ENCODE measurements at regions not wholly inside any gene's neighbourhood (a gene's known extent, or its start where the extent isn't known, plus 50 kb on each side); places are given as distances from the start of the nearest gene placed in this dataset.
"Not testable (repeated sequence)": the region's sequence is repeated elsewhere in the genome, so short reads cannot be mapped to it uniquely, and the experiment has no call there.

- DNase-seq, result no peak
- no peak for ATAC-seq
- intact Hi-C loops (cut with micrococcal nuclease), result no loop called here
Measured at GRCh38 chr4:30962939-30963338, 242.8 kb downstream of the PCDH7 start.

GRCh38 chr4:30968926-30969325 lies 248.8 kb downstream of the PCDH7 start:
- no peak for ATAC-seq
- intact Hi-C loops (cut with micrococcal nuclease), result no loop called here
- DNase-seq, result no peak

DNA sequence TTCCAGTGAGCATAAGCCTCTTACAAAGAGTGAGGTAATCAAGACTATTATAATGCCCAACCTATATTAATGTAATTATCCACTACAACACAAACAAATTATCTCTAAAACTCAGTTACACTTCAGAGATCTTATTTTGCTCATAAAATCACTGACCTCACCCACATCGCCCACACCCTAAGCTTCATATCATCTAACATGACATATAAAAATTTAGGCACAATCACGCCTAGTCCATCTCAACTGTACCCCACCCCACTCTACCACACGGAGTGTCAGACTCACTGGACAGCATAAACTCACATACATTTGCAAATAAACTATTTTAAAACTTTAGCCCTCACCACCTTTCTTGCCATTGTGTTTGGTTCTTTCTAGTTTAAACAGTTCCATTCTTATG lies 252.4 kb downstream of the PCDH7 start:
- ATAC-seq (no peak), DNase-seq (no peak)
- intact Hi-C loops (cut with micrococcal nuclease), result no loop called here

DNA sequence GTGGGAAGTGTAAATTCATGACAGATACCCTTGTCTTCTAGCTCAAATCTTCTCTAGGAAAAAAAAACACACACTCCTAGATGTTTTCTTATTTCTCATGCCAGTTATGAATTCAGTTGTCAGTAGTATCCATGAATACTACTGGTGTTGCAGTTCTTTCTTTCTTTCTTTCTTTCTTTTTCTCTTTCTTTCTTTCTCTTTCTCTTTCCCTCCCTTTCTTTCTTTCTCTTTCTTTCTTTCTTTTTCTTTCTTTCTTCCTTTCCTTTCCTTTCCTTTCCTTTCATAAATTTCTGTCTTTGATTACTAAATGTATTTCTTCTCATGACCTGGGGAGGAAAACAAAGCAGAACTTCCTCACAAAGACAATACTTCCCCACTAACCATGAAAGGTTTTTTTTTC lies 253.8 kb downstream of the PCDH7 start:
- DNase-seq (no peak), ATAC-seq (no peak)
- intact Hi-C loops (cut with micrococcal nuclease), result no loop called here

DNA sequence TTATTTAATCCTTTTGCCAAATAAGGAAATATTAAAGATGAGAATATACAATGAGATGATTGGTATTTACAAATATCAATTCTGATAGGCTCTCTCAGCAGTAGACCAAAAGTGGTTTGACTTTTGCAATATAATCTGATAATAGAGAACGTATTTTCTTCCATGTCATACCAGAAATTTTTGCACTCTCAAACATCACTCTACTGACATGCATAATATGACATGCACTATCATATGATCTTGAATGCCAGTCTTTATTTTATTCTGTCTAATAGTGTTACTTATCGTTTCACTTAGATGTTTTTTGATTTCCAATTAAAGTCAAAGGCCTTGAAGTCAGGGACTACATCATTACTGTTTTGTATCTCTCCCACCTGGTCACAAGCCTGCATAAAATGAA lies 259.2 kb downstream of the PCDH7 start:
- ATAC-seq (no peak), DNase-seq (no peak)
- intact Hi-C loops (cut with micrococcal nuclease), result no loop called here

DNA sequence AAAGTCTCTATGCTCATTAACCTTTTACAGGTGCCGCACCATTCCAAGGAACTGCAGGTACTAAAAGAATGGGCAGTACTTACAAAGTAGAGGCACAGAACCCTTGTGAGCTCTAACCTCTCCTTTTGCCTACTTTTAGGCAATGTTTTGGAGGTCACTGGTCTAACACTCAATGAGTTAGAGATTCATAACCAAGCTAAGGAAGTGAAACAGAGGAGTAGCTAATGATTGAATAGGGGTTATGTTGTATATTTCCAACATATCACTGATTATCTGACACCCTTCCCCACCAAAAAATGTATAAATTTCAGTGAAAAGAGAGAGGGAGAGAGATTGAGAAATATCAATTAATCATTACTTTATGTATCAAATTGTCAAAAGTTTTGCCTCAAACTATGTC lies 269.3 kb downstream of the PCDH7 start:
- intact Hi-C loops (cut with micrococcal nuclease), result no loop called here
- ATAC-seq (no peak), DNase-seq (no peak)

GRCh38 chr4:30996841-30997240 lies 276.7 kb downstream of the PCDH7 start:
- no peak for ATAC-seq
- intact Hi-C loops (cut with micrococcal nuclease), result no loop called here
- no peak for DNase-seq

DNA sequence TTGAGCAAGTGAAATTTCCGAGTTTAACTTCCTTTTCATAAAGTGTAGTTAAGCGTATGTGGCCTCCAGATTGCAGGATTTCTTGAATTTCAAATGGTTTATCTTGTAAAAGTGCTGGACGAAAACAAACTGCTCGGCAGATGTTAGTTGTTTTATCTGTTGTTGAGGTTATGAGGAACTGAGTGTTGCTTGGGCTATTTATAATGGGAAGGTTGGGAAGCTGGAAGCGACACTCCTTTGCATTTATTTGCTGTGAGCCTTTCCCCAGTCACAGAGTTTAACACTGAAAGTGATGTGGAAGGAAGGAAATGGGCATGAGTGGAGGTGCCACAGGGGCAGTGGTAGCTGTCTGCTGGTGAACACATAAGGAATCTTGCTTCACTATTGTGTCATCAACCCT lies 284.9 kb downstream of the PCDH7 start:
- ATAC-seq (peak; percentile 52), DNase-seq (no peak)
- intact Hi-C loops (cut with micrococcal nuclease), result no loop called here

DNA sequence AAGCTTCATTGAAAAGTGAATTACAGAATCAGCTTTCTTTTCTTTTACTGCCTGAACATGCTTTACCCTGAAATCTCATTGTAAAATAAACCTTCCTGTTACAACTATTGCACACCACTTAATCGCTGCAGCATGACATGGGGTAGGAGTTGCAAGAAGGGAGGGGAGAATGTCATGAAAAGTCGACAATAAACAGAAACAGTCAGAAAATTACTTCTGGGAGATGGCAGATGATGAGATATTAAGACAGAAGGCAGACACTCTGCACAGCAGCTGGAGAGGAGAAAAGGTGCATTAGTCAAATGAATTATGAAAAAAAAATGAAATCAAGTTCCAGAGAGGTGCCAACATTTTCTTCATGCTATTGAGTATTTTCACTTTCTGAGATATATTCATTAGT lies 287.7 kb downstream of the PCDH7 start:
- no peak for ATAC-seq
- intact Hi-C loops (cut with micrococcal nuclease), result no loop called here
- no peak for DNase-seq

- intact Hi-C loops (cut with micrococcal nuclease), result no loop called here
- no peak for DNase-seq
- ATAC-seq, result no peak
Measured at GRCh38 chr4:31009926-31010325, 289.8 kb downstream of the PCDH7 start.

GRCh38 chr4:31015123-31015522 lies 295.0 kb downstream of the PCDH7 start:
- no peak for DNase-seq
- intact Hi-C loops (cut with micrococcal nuclease), result no loop called here
- no peak for ATAC-seq

DNA sequence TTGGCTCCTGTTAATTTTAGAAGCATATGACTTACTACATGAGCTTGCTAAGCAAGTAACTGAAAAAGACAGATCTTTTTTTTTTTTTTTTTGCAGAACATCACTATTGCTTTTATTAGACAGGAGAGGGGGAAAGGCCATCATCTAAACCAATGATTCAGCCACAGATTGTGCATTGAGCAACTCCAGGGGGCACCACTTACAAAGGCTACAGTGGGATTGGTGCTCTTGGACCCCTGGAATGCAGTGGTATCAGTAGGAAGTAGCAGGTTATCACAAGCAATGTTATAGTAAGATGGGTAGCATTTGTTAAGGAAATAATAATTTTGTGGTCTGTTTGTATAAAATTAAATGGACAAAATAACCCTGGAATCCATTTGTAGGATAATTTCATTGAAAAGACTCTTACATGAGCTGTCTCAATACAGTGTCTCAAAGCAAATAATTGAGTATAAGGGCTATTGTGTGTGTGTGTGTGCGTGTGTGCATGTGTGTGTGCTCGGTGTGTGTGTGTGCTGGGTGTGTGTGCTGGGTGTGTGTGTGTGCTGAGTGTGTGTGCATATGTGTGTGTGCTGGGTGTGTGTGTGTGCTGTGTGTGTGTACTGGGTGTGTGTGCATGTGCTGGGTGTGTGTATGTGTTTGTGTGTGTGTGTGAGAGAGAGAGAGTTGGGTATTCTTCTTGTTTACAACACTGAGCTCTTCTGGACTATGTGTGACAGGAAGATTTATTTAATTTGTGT lies 296.3 kb downstream of the PCDH7 start:
- ATAC-seq (no peak), DNase-seq (no peak)
- intact Hi-C loops (cut with micrococcal nuclease), result no loop called here

- DNase-seq (no peak), ATAC-seq (peak; percentile 12)
- intact Hi-C loops (cut with micrococcal nuclease), result no loop called here
Measured at GRCh38 chr4:31020363-31020762, 300.2 kb downstream of the PCDH7 start.

DNA sequence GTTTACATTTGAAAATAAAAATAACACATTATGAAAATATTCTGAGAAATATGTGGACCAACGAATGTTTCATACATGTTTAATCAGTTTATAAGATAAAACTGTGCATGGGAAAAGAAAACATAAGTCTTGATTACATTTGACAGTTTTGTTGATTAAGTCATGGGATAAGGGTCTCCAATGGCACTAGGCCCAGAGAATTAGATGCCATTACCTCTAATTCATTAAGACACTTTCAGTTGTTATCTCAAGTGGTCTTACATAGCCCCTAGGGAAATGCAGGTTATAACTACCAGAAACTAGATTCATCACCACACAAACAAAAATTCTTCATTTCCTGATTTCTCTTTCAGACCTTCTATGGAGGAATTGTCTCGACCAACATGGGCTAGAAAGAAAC lies 300.8 kb downstream of the PCDH7 start:
- DNase-seq (no peak), ATAC-seq (no peak)
- intact Hi-C loops (cut with micrococcal nuclease), result no loop called here

DNA sequence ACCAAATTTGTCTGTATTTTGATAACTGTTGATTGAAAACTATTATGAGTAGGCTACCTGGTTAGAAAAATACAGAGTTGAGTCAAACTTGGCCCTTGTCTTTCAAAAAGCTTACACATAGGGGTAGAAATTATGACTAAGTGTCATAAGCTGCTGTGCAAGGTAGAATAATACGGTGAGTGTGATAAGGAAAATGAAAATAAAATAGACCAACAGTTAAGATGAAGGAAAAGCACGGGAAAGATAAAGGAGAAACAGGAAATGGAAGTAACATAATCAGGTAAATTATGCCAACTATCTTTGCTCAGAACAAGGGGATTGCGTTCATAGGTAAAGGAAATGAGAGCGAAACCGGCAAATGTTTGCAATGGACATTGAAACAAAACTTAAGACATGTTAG lies 302.5 kb downstream of the PCDH7 start:
- peak; percentile 17 for ATAC-seq
- intact Hi-C loops (cut with micrococcal nuclease), result no loop called here
- no peak for DNase-seq

DNA sequence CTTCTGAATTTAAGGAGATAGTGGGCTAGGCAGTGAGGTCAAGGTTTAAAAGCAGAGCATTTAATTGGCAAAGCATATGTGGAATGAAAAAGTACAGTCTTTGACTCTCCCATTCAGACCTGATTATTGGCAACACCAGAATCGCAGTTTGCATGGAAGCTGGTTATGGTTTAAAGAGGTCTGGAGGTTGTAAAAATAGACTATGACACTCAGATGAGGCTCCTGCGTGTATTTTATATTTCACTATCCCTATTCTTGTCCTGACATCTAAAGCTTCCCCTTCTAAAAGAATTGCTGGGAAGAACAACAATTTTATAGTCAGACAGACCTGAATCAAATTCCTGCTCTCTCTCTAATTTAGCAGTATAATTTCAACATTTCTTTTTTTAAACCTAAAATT lies 302.9 kb downstream of the PCDH7 start:
- intact Hi-C loops (cut with micrococcal nuclease), result no loop called here
- DNase-seq (no peak), ATAC-seq (peak; percentile 88)

- peak; percentile 50 for ATAC-seq
- intact Hi-C loops (cut with micrococcal nuclease), result no loop called here
- no peak for DNase-seq
Measured at GRCh38 chr4:31023742-31024141, 303.6 kb downstream of the PCDH7 start.

DNA sequence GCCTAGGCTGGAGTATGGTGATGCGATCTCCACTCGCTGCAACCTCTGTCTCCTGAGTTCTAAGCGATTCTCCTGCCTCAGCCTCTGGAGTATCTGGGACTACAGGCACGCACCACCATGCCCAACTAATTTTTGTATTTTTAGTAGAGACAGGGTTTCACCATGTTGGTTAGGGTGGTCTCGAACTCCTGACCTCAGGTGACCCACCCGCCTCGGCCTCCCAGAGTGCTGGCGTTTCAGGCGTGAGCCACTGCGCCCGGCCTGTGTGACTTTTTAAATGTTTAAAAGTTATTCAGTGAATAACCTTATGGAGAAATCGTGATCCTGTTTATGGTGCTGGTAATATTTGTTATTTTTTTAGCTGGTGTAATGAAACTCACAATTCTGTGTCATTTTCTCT lies 304.6 kb downstream of the PCDH7 start:
- DNase-seq; ATAC-seq; intact Hi-C loops (cut with micrococcal nuclease): not testable (repeated sequence)

DNA sequence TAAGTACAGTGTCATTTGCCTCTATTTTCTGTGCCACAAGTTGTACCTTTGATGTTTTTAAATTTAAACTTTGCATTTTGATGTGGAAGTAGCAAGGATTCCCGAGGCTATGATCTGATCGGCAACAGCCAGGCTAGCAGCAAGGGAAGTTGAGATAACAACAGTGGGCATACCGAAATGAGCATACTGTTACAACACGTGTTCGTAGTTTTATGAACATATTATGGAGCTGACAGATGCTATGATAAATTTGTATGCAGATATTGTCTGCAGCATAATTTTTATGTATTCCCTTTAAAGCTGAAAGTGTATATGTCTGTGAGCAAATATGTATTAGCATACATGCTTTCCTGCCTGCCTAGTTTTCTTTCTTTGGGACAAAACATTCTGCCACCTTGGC lies 306.1 kb downstream of the PCDH7 start:
- intact Hi-C loops (cut with micrococcal nuclease), result no loop called here
- DNase-seq, result no peak
- ATAC-seq, result no peak

GRCh38 chr4:31034550-31034949 lies 314.4 kb downstream of the PCDH7 start:
- intact Hi-C loops (cut with micrococcal nuclease), result no loop called here
- ATAC-seq, result no peak
- no peak for DNase-seq

GRCh38 chr4:31035761-31036160 lies 315.6 kb downstream of the PCDH7 start:
- ATAC-seq, result no peak
- intact Hi-C loops (cut with micrococcal nuclease), result no loop called here
- no peak for DNase-seq

GRCh38 chr4:31037703-31038102 lies 317.5 kb downstream of the PCDH7 start:
- intact Hi-C loops (cut with micrococcal nuclease), result no loop called here
- ATAC-seq (no peak), DNase-seq (no peak)

Data from left ventricle myocardium superior (tissue), 1 donor.